ENCODE measurements at regions not wholly inside any gene's neighbourhood (a gene's known extent, or its start where the extent isn't known, plus 50 kb on each side); places are given as distances from the start of the nearest gene placed in this dataset.

GRCh38 chr22:48651036-48651890 is 1176.4 kb downstream of the BRD1 start:
- Histone ChIP-seq H3K4me1 (ENCODE audit: control insufficient read depth, insufficient read depth, low read length) (no peaks in the 10 kb centered on the region), H3K27ac (ENCODE audit: low read depth, low read length) (no peak overlapping the region), H3K4me3 (ENCODE audit: low read length) (no peak overlapping the region), H3K36me3 (ENCODE audit: control insufficient read depth, insufficient read depth, low read length) (no peaks in the 10 kb centered on the region), H3K27me3 (ENCODE audit: control insufficient read depth, insufficient read depth, low read length) (no peaks in the 10 kb centered on the region), H3K9ac (ENCODE audit: low read length) (no peak overlapping the region)

- H3K27ac ChIP-seq (ENCODE audit: low read depth, low read length), result no peak overlapping the region
- H3K36me3 ChIP-seq (ENCODE audit: control insufficient read depth, insufficient read depth, low read length), result no peaks in the 10 kb centered on the region
- no peak overlapping the region for H3K4me3 ChIP-seq (ENCODE audit: low read length)
- H3K27me3 ChIP-seq (ENCODE audit: control insufficient read depth, insufficient read depth, low read length), result no peaks in the 10 kb centered on the region
- H3K9ac ChIP-seq (ENCODE audit: low read length), result no peak overlapping the region
- H3K4me1 ChIP-seq (ENCODE audit: control insufficient read depth, insufficient read depth, low read length), result no peaks in the 10 kb centered on the region
Observed at GRCh38 chr22:48650323-48651035, 1177.2 kb downstream of the BRD1 start.

GRCh38 chr22:48649466-48649865 is 1178.2 kb downstream of the BRD1 start:
- no peaks in the 10 kb centered on the region for H3K27me3 ChIP-seq (ENCODE audit: control insufficient read depth, insufficient read depth, low read length)
- H3K4me3 ChIP-seq (ENCODE audit: low read length), result no peak overlapping the region
- no peaks in the 10 kb centered on the region for H3K36me3 ChIP-seq (ENCODE audit: control insufficient read depth, insufficient read depth, low read length)
- no peak overlapping the region for H3K27ac ChIP-seq (ENCODE audit: low read depth, low read length)
- no peaks in the 10 kb centered on the region for H3K4me1 ChIP-seq (ENCODE audit: control insufficient read depth, insufficient read depth, low read length)
- no peak overlapping the region for H3K9ac ChIP-seq (ENCODE audit: low read length)

- no peaks in the 10 kb centered on the region for H3K4me1 ChIP-seq (ENCODE audit: control insufficient read depth, insufficient read depth, low read length)
- no peaks in the 10 kb centered on the region for H3K27me3 ChIP-seq (ENCODE audit: control insufficient read depth, insufficient read depth, low read length)
- H3K4me3 ChIP-seq (ENCODE audit: low read length), result no peak overlapping the region
- no peak overlapping the region for H3K27ac ChIP-seq (ENCODE audit: low read depth, low read length)
- no peak overlapping the region for H3K9ac ChIP-seq (ENCODE audit: low read length)
- H3K36me3 ChIP-seq (ENCODE audit: control insufficient read depth, insufficient read depth, low read length), result no peaks in the 10 kb centered on the region
Observed at GRCh38 chr22:48649031-48649430, 1178.6 kb downstream of the BRD1 start.

DNA sequence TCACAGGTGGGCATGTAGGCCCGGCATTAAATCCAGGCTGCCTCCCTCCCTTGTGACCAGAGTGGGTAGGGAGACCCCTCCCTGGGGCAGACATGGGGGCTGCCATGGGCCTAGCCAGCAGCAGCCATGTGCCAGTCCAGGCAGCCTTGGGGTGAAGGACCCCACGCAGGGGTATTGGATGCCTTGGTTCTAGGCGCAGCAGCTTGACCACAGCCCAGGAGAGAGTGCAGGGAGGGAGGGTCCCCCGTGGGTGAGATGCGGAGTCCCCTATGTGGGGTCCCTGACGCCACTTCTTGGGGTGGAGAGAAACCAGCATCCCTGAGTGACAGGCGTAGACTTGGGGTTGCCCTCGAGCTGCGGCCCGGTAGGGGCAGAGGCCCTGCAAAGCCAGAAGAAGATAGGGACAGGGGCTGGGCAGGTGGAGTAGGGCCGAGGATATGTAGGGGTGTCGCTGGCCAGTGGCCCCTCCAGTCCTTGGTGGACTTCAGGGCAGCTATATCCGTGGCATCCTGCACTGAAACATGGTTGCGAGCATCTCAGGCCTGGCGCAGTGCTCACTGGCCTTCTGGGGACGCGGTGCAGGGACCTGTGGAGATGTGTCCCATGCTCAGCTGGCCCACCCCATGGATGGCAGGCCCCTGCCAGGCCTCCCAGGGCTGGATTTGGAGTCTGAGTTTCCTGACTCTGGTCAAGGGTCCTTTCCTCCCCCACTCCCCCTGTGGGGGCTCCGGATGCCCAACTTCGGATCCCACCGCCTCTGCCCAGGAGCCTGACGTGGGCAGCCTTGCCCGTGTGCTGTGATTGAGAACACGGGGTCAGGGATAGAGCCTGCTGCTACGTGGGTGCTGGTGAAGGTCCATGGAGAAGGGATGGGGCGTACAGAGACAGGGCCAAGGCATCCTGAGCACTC is 1179.8 kb downstream of the BRD1 start:
- Histone ChIP-seq H3K9ac (ENCODE audit: low read length) (no peak overlapping the region), H3K27me3 (ENCODE audit: control insufficient read depth, insufficient read depth, low read length) (no peaks in the 10 kb centered on the region), H3K36me3 (ENCODE audit: control insufficient read depth, insufficient read depth, low read length) (no peaks in the 10 kb centered on the region), H3K4me1 (ENCODE audit: control insufficient read depth, insufficient read depth, low read length) (no peaks in the 10 kb centered on the region), H3K27ac (ENCODE audit: low read depth, low read length) (no peak overlapping the region), H3K4me3 (ENCODE audit: low read length) (no peak overlapping the region)

GRCh38 chr22:48647051-48647450 is 1180.6 kb downstream of the BRD1 start:
- Histone ChIP-seq H3K4me1 (ENCODE audit: control insufficient read depth, insufficient read depth, low read length) (no peaks in the 10 kb centered on the region), H3K9ac (ENCODE audit: low read length) (no peak overlapping the region), H3K36me3 (ENCODE audit: control insufficient read depth, insufficient read depth, low read length) (no peaks in the 10 kb centered on the region), H3K27me3 (ENCODE audit: control insufficient read depth, insufficient read depth, low read length) (no peaks in the 10 kb centered on the region), H3K4me3 (ENCODE audit: low read length) (no peak overlapping the region), H3K27ac (ENCODE audit: low read depth, low read length) (no peak overlapping the region)

- H3K27me3 ChIP-seq (ENCODE audit: control insufficient read depth, insufficient read depth, low read length), result no peaks in the 10 kb centered on the region
- H3K4me1 ChIP-seq (ENCODE audit: control insufficient read depth, insufficient read depth, low read length), result no peaks in the 10 kb centered on the region
Observed at GRCh38 chr22:48646216-48646925, 1181.3 kb downstream of the BRD1 start.

GRCh38 chr22:48645766-48646165 is 1181.9 kb downstream of the BRD1 start:
- H3K4me3 ChIP-seq (ENCODE audit: low read length), result no peak overlapping the region
- H3K4me1 ChIP-seq (ENCODE audit: control insufficient read depth, insufficient read depth, low read length), result no peaks in the 10 kb centered on the region
- no peaks in the 10 kb centered on the region for H3K36me3 ChIP-seq (ENCODE audit: control insufficient read depth, insufficient read depth, low read length)
- H3K27ac ChIP-seq (ENCODE audit: low read depth, low read length), result no peak overlapping the region
- no peak overlapping the region for H3K9ac ChIP-seq (ENCODE audit: low read length)
- H3K27me3 ChIP-seq (ENCODE audit: control insufficient read depth, insufficient read depth, low read length), result no peaks in the 10 kb centered on the region

More at GRCh38 chr22:48646216-48646925, 1181.3 kb downstream of the BRD1 start:
- Histone ChIP-seq H3K9ac (ENCODE audit: low read length) (no peak overlapping the region), H3K27ac (ENCODE audit: low read depth, low read length) (no peak overlapping the region), H3K4me3 (ENCODE audit: low read length) (no peak overlapping the region), H3K36me3 (ENCODE audit: control insufficient read depth, insufficient read depth, low read length) (no peaks in the 10 kb centered on the region)

- no peaks in the 10 kb centered on the region for H3K27me3 ChIP-seq (ENCODE audit: control insufficient read depth, insufficient read depth, low read length)
- no peak overlapping the region for H3K9ac ChIP-seq (ENCODE audit: low read length)
- no peaks in the 10 kb centered on the region for H3K4me1 ChIP-seq (ENCODE audit: control insufficient read depth, insufficient read depth, low read length)
- no peak overlapping the region for H3K4me3 ChIP-seq (ENCODE audit: low read length)
- H3K27ac ChIP-seq (ENCODE audit: low read depth, low read length), result no peak overlapping the region
- no peaks in the 10 kb centered on the region for H3K36me3 ChIP-seq (ENCODE audit: control insufficient read depth, insufficient read depth, low read length)
Observed at GRCh38 chr22:48644997-48645396, 1182.7 kb downstream of the BRD1 start.

- H3K4me1 ChIP-seq (ENCODE audit: control insufficient read depth, insufficient read depth, low read length), result no peaks in the 10 kb centered on the region
- H3K36me3 ChIP-seq (ENCODE audit: control insufficient read depth, insufficient read depth, low read length), result no peaks in the 10 kb centered on the region
- no peak overlapping the region for H3K27ac ChIP-seq (ENCODE audit: low read depth, low read length)
- no peak overlapping the region for H3K9ac ChIP-seq (ENCODE audit: low read length)
- H3K4me3 ChIP-seq (ENCODE audit: low read length), result no peak overlapping the region
- no peaks in the 10 kb centered on the region for H3K27me3 ChIP-seq (ENCODE audit: control insufficient read depth, insufficient read depth, low read length)
Observed at GRCh38 chr22:48644108-48644507, 1183.6 kb downstream of the BRD1 start.

- Histone ChIP-seq H3K4me3 (ENCODE audit: low read length) (no peak overlapping the region), H3K27me3 (ENCODE audit: control insufficient read depth, insufficient read depth, low read length) (no peaks in the 10 kb centered on the region), H3K27ac (ENCODE audit: low read depth, low read length) (no peak overlapping the region)
Observed at GRCh38 chr22:48643066-48643731, 1184.5 kb downstream of the BRD1 start.

More at GRCh38 chr22:48643066-48643731, 1184.5 kb downstream of the BRD1 start:
- H3K36me3 ChIP-seq (ENCODE audit: control insufficient read depth, insufficient read depth, low read length), result no peaks in the 10 kb centered on the region
- H3K4me1 ChIP-seq (ENCODE audit: control insufficient read depth, insufficient read depth, low read length), result no peaks in the 10 kb centered on the region
- no peak overlapping the region for H3K9ac ChIP-seq (ENCODE audit: low read length)
